Sigmoid colon (tissue), 6 donors: ENCODE measurements at regions not wholly inside any gene's neighbourhood (a gene's known extent, or its start where the extent isn't known, plus 50 kb on each side); places are given as distances from the start of the nearest gene placed in this dataset.

ENCODE experiments used
- DNase-seq: peaks from one replicate; pipeline ENCODE4 v3.0.0-alpha.2; 2019
- H3K27ac ChIP-seq, 4 donors: fragments of 200-600 bp; sonication (generic); one replicate each; pipeline ENCODE4 v1.5.1; 2016 to 2019; ENCODE audit warnings: mild to moderate bottlenecking in 1 of 4
- H3K27me3 ChIP-seq, 3 donors: fragments of 200-600 bp; sonication (generic); one replicate each; pipeline ENCODE4 v1.5.1; 2019; ENCODE audit warnings: mild to moderate bottlenecking in 1 of 3
- H3K36me3 ChIP-seq, 4 donors: fragments of 200-600 bp; sonication (generic); one replicate each; pipeline ENCODE4 v1.5.1; 2016 to 2019
- H3K4me1 ChIP-seq, 4 donors: fragments of 200-600 bp; sonication (generic); one replicate each; pipeline ENCODE4 v1.5.1; 2017 to 2019
- H3K4me3 ChIP-seq, 4 donors: fragments of 200-600 bp; sonication (generic); one replicate each; pipeline ENCODE4 v1.5.1; 2017 to 2019; ENCODE audit warnings: mild to moderate bottlenecking in 2 of 4, moderate library complexity in 1 of 4
- H3K9me3 ChIP-seq, 4 donors: fragments of 200-600 bp in 3 of 4; sonication (generic) in 3 of 4; one replicate each; pipeline versions ENCODE4 v1.5.1 to v1.6.1; 2013 to 2019
- CTCF ChIP-seq, 4 experiments: fragments of 450-650 bp in 3 of 4; fragments of 200-600 bp in 1 of 4; IDR thresholded peaks; one replicate each; pipeline ENCODE4 v1.5.1; 2016 to 2019; ENCODE audit warnings: antibody characterized with exemption in 4 of 4, mild to moderate bottlenecking in 3 of 4, moderate library complexity in 2 of 4
- EP300 ChIP-seq, 4 donors: sonication (generic); formaldehyde crosslinking; IDR thresholded peaks; one replicate each; pipeline ENCODE4 v1.6.1; 2017; ENCODE audit warnings: antibody characterized with exemption in 4 of 4
- POLR2A ChIP-seq, 2 donors: fragments of 450-650 bp; IDR thresholded peaks; one replicate each; pipeline ENCODE4 v1.6.1; 2016; ENCODE audit warnings: antibody characterized with exemption in 2 of 2, mild to moderate bottlenecking in 2 of 2, moderate library complexity in 2 of 2
- POLR2AphosphoS5 ChIP-seq, 4 donors: sonication (generic); formaldehyde crosslinking; IDR thresholded peaks; one replicate each; pipeline ENCODE4 v1.6.1; 2017; ENCODE audit warnings: antibody characterized with exemption in 4 of 4
- WGBS, 2 donors: extraction: QIAGEN DNeasy Blood & Tissue Kit; methylation state at CpG; one replicate each; pipeline ENCODE4 v1.1.7; 2013; 5-methylcytosine and 5-hydroxymethylcytosine counted together
- intact Hi-C: fragments of 100-400 bp; cut with DNase I; formaldehyde crosslinking; loops from one replicate; pipeline ENCODE4 v1.15.1; 2023
- donor health status: healthy with polysubstance abuse.
- donor health status: healthy.

GRCh38 chr21:14678973-14679574 is 133.0 kb upstream of the SAMSN1 start:
- Histone ChIP-seq H3K4me3 (no peak overlapping the region), H3K4me1 (no peaks in the 10 kb centered on the region), H3K27me3 (no peaks in the 10 kb centered on the region), H3K9me3 (no peaks in the 10 kb centered on the region), H3K36me3 (no peaks in the 10 kb centered on the region), H3K27ac (no peak overlapping the region)
- TF ChIP-seq EP300 (IDR thresholded peaks at IDR 0.05) (no peak), POLR2AphosphoS5 (IDR thresholded peaks at IDR 0.05) (no peak), CTCF (IDR thresholded peaks at IDR 0.05) (no peak), POLR2A (IDR thresholded peaks at IDR 0.05) (no peak)
- intact Hi-C loops: no loop called here
- 39 to 78% methylated on average over 3 of the region's 3 CpGs for WGBS, 2 donors
- no peak for DNase-seq

- Histone ChIP-seq H3K36me3 (no peaks in the 10 kb centered on the region), H3K4me1 (no peaks in the 10 kb centered on the region), H3K4me3 (no peak overlapping the region), H3K27ac (no peak overlapping the region), H3K9me3 (no peaks in the 10 kb centered on the region), H3K27me3 (no peaks in the 10 kb centered on the region)
- DNase-seq: no peak
- TF ChIP-seq POLR2AphosphoS5 (IDR thresholded peaks at IDR 0.05) (no peak), EP300 (IDR thresholded peaks at IDR 0.05) (no peak), CTCF (IDR thresholded peaks at IDR 0.05) (no peak), POLR2A (IDR thresholded peaks at IDR 0.05) (no peak)
- WGBS, 2 donors: 77 to 91% methylated on average over 9 of the region's 9 CpGs
- intact Hi-C loops: no loop called here
Measured at GRCh38 chr21:14677639-14678179, 131.6 kb upstream of the SAMSN1 start.

GRCh38 chr21:14677013-14677412 is 130.9 kb upstream of the SAMSN1 start:
- H3K4me3 ChIP-seq: no peak overlapping the region
- no peaks in the 10 kb centered on the region for H3K9me3 ChIP-seq
- no peak for TF ChIP-seq EP300 (IDR thresholded peaks at IDR 0.05)
- no peak for TF ChIP-seq POLR2AphosphoS5 (IDR thresholded peaks at IDR 0.05)
- TF ChIP-seq POLR2A (IDR thresholded peaks at IDR 0.05): no peak
- TF ChIP-seq CTCF (IDR thresholded peaks at IDR 0.05): no peak
- H3K4me1 ChIP-seq: no peaks in the 10 kb centered on the region
- DNase-seq: no peak
- H3K27me3 ChIP-seq: no peaks in the 10 kb centered on the region
- H3K36me3 ChIP-seq: no peaks in the 10 kb centered on the region
- H3K27ac ChIP-seq: no peak overlapping the region
- intact Hi-C loops: no loop called here

GRCh38 chr21:14675774-14676530 is 129.8 kb upstream of the SAMSN1 start:
- WGBS, 2 donors: 47 to 57% methylated on average over 7 of the region's 7 CpGs
- Histone ChIP-seq H3K27ac (peak overlapping the region in 1 of 4 donors; percentile 6), H3K4me3 (no peak overlapping the region), H3K27me3 (no peaks in the 10 kb centered on the region), H3K4me1 (no peaks in the 10 kb centered on the region), H3K9me3 (no peaks in the 10 kb centered on the region), H3K36me3 (no peaks in the 10 kb centered on the region)
- DNase-seq: no peak
- no peak for TF ChIP-seq POLR2A (IDR thresholded peaks at IDR 0.05)
- no peak for TF ChIP-seq CTCF (IDR thresholded peaks at IDR 0.05)
- no peak for TF ChIP-seq EP300 (IDR thresholded peaks at IDR 0.05)
- TF ChIP-seq POLR2AphosphoS5 (IDR thresholded peaks at IDR 0.05): no peak
- intact Hi-C loops: no loop called here
